NCI-H446 (cell line): ENCODE measurements at regions not wholly inside any gene's neighbourhood (a gene's known extent, or its start where the extent isn't known, plus 50 kb on each side); places are given as distances from the start of the nearest gene placed in this dataset.

Experiments
- DNase-seq, 2 experiments: peaks; one replicate each; lab custom pipeline; 2025; lab: John Stamatoyannopoulos, UW

GRCh38 chr1:87165177-87165576 is 163.5 kb upstream of the LMO4 start:
- no peak for DNase-seq

GRCh38 chr1:87167157-87167789 is 161.4 kb upstream of the LMO4 start:
- DNase-seq = no peak

- DNase-seq = no peak
Measured at GRCh38 chr1:87167848-87168525, 160.7 kb upstream of the LMO4 start.

- no peak for DNase-seq
Measured at GRCh38 chr1:87169263-87169910, 159.3 kb upstream of the LMO4 start.

- peak in 1 of 2 experiments; percentile 17 for DNase-seq
Measured at GRCh38 chr1:87170157-87170556, 158.5 kb upstream of the LMO4 start.

- DNase-seq = no peak
Measured at GRCh38 chr1:87170931-87171598, 157.6 kb upstream of the LMO4 start.

- DNase-seq = no peak
Measured at GRCh38 chr1:87173231-87173630, 155.4 kb upstream of the LMO4 start.

- DNase-seq = no peak
Measured at GRCh38 chr1:87174724-87175245, 153.9 kb upstream of the LMO4 start.

- DNase-seq = no peak
Measured at GRCh38 chr1:87176087-87176486, 152.6 kb upstream of the LMO4 start.

- DNase-seq = no peak
Measured at GRCh38 chr1:87176514-87176913, 152.2 kb upstream of the LMO4 start.

GRCh38 chr1:87178441-87178840 is 150.2 kb upstream of the LMO4 start:
- no peak for DNase-seq

GRCh38 chr1:87179076-87179810 is 149.4 kb upstream of the LMO4 start:
- no peak for DNase-seq

- DNase-seq = no peak
Measured at GRCh38 chr1:87179851-87180519, 148.7 kb upstream of the LMO4 start.

GRCh38 chr1:87180682-87181081 is 148.0 kb upstream of the LMO4 start:
- DNase-seq = no peak

- DNase-seq = no peak
Measured at GRCh38 chr1:87182611-87183010, 146.1 kb upstream of the LMO4 start.

GRCh38 chr1:87185077-87185476 is 143.6 kb upstream of the LMO4 start:
- DNase-seq = no peak

GRCh38 chr1:87186346-87186745 is 142.3 kb upstream of the LMO4 start:
- no peak for DNase-seq

GRCh38 chr1:87188640-87189039 is 140.0 kb upstream of the LMO4 start:
- DNase-seq = no peak

- no peak for DNase-seq
Measured at GRCh38 chr1:87190402-87190801, 138.3 kb upstream of the LMO4 start.

GRCh38 chr1:87191646-87192045 is 137.0 kb upstream of the LMO4 start:
- DNase-seq = no peak

GRCh38 chr1:87194271-87194774 is 134.4 kb upstream of the LMO4 start:
- no peak for DNase-seq
